Peyer's patch (tissue), 4 donors: ENCODE measurements at regions not wholly inside any gene's neighbourhood (a gene's known extent, or its start where the extent isn't known, plus 50 kb on each side); places are given as distances from the start of the nearest gene placed in this dataset.

Source experiments
- DNase-seq, 3 donors: peaks; one replicate each; pipeline ENCODE4 v3.0.0-alpha.2; 2017 to 2019
- H3K27ac ChIP-seq, 4 donors: fragments of 200-600 bp; sonication (generic); one replicate each; pipeline ENCODE4 v1.5.1; 2016 to 2019
- H3K27me3 ChIP-seq, 2 donors: fragments of 200-600 bp; sonication (generic); one replicate each; pipeline ENCODE4 v1.5.1; 2019
- H3K36me3 ChIP-seq, 3 donors: fragments of 200-600 bp; sonication (generic); one replicate each; pipeline ENCODE4 v1.5.1; 2016 to 2019
- H3K4me1 ChIP-seq, 4 donors: fragments of 200-600 bp; sonication (generic); one replicate each; pipeline ENCODE4 v1.5.1; 2016 to 2019
- H3K4me3 ChIP-seq, 4 donors: fragments of 200-600 bp; sonication (generic); 1 replicate in 3 of 4; 2 replicates in 1 of 4; pipeline ENCODE4 v1.5.1; 2016 to 2019; ENCODE audit warnings: mild to moderate bottlenecking in 1 of 4
- H3K9me3 ChIP-seq, 4 donors: fragments of 200-600 bp; sonication (generic); one replicate each; pipeline ENCODE4 v1.5.1; 2016 to 2019; ENCODE audit warnings: mild to moderate bottlenecking in 1 of 4
- CTCF ChIP-seq, 6 experiments: fragments of 450-650 bp in 4 of 6; fragments of 200-600 bp in 2 of 6; sonication (generic) in 1 of 6; IDR thresholded peaks; one replicate each; pipeline ENCODE4 v1.5.1; 2017 to 2019; ENCODE audit warnings: antibody characterized with exemption in 6 of 6, mild to moderate bottlenecking in 3 of 6, moderate library complexity in 1 of 6
- POLR2A ChIP-seq, 2 donors: fragments of 450-650 bp; IDR thresholded peaks; one replicate each; pipeline ENCODE4 v1.5.1; 2017; ENCODE audit warnings: antibody characterized with exemption in 2 of 2, mild to moderate bottlenecking in 2 of 2, moderate library complexity in 2 of 2

- no peak for TF ChIP-seq POLR2A (IDR thresholded peaks at IDR 0.05)
- no peak for TF ChIP-seq CTCF (IDR thresholded peaks at IDR 0.05)
- no peaks in the 10 kb centered on the region for H3K4me1 ChIP-seq
These were observed 685.1 kb upstream of the BRINP3 start for GRCh38 chr1:191162762-191163161.

GRCh38 chr1:191163621-191164020, 686.0 kb upstream of the BRINP3 start:
- no peak overlapping the region for H3K4me3 ChIP-seq
- no peaks in the 10 kb centered on the region for H3K9me3 ChIP-seq
- no peaks in the 10 kb centered on the region for H3K36me3 ChIP-seq
- no peaks in the 10 kb centered on the region for H3K27me3 ChIP-seq
- H3K27ac ChIP-seq: no peak overlapping the region
- no peak for TF ChIP-seq POLR2A (IDR thresholded peaks at IDR 0.05)
- TF ChIP-seq CTCF (IDR thresholded peaks at IDR 0.05): no peak
- H3K4me1 ChIP-seq: no peaks in the 10 kb centered on the region
- DNase-seq: no peak

More at GRCh38 chr1:191162762-191163161, 685.1 kb upstream of the BRINP3 start:
- Histone ChIP-seq H3K27ac (no peak overlapping the region), H3K27me3 (no peaks in the 10 kb centered on the region), H3K4me3 (no peak overlapping the region), H3K9me3 (no peaks in the 10 kb centered on the region), H3K36me3 (no peaks in the 10 kb centered on the region)
- DNase-seq: no peak

GRCh38 chr1:191174298-191174697, 696.6 kb upstream of the BRINP3 start:
- no peaks in the 10 kb centered on the region for H3K9me3 ChIP-seq
- no peak overlapping the region for H3K4me3 ChIP-seq
- H3K27me3 ChIP-seq: no peaks in the 10 kb centered on the region
- no peak overlapping the region for H3K27ac ChIP-seq
- no peak for DNase-seq
- no peak for TF ChIP-seq POLR2A (IDR thresholded peaks at IDR 0.05)
- no peak for TF ChIP-seq CTCF (IDR thresholded peaks at IDR 0.05)
- no peaks in the 10 kb centered on the region for H3K36me3 ChIP-seq
- no peaks in the 10 kb centered on the region for H3K4me1 ChIP-seq

GRCh38 chr1:191176131-191176530, 698.5 kb upstream of the BRINP3 start:
- Histone ChIP-seq H3K4me1 (no peaks in the 10 kb centered on the region), H3K27me3 (no peaks in the 10 kb centered on the region), H3K27ac (no peak overlapping the region), H3K9me3 (no peaks in the 10 kb centered on the region), H3K36me3 (no peaks in the 10 kb centered on the region), H3K4me3 (no peak overlapping the region)
- TF ChIP-seq CTCF (IDR thresholded peaks at IDR 0.05) (no peak), POLR2A (IDR thresholded peaks at IDR 0.05) (no peak)
- DNase-seq: no peak

- H3K27me3 ChIP-seq: no peaks in the 10 kb centered on the region
- H3K4me3 ChIP-seq: no peak overlapping the region
- no peak for TF ChIP-seq CTCF (IDR thresholded peaks at IDR 0.05)
- TF ChIP-seq POLR2A (IDR thresholded peaks at IDR 0.05): no peak
- DNase-seq: no peak
- H3K4me1 ChIP-seq: no peaks in the 10 kb centered on the region
- no peaks in the 10 kb centered on the region for H3K9me3 ChIP-seq
- no peaks in the 10 kb centered on the region for H3K36me3 ChIP-seq
- H3K27ac ChIP-seq: no peak overlapping the region
These were observed 729.0 kb upstream of the BRINP3 start for GRCh38 chr1:191206513-191207207.

- H3K36me3 ChIP-seq: no peaks in the 10 kb centered on the region
- H3K27ac ChIP-seq: no peak overlapping the region
- no peaks in the 10 kb centered on the region for H3K9me3 ChIP-seq
- DNase-seq: no peak
- no peak for TF ChIP-seq POLR2A (IDR thresholded peaks at IDR 0.05)
- no peak for TF ChIP-seq CTCF (IDR thresholded peaks at IDR 0.05)
- H3K4me3 ChIP-seq: no peak overlapping the region
- no peaks in the 10 kb centered on the region for H3K4me1 ChIP-seq
- no peaks in the 10 kb centered on the region for H3K27me3 ChIP-seq
These were observed 744.5 kb upstream of the BRINP3 start for GRCh38 chr1:191222206-191222605.
